K562 (cell line): ENCODE measurements at regions not wholly inside any gene's neighbourhood (a gene's known extent, or its start where the extent isn't known, plus 50 kb on each side); places are given as distances from the start of the nearest gene placed in this dataset.
"Not testable (repeated sequence)": the region's sequence is repeated elsewhere in the genome, so short reads cannot be mapped to it uniquely, and the experiment has no call there.

ENCODE experiments used
- ATAC-seq: fragments of 200-7000 bp; cut with Tn5 transposase; 3 replicates; pipeline ENCODE4 v1.9.1; 2020; ENCODE audit warnings: moderate library complexity
- BruUV-seq: library from RNA; stranded (reverse); fragments of 400-500 nt; replicated peaks from 2 replicates; lab custom pipeline; 2021; lab: Mats Ljungman, UMichigan
- CTCF ChIA-PET: fragments of 300-600 bp; formaldehyde crosslinking; extraction: SDS; loops from one replicate; lab custom pipeline; 2021; ENCODE audit warnings: low intra/inter-chr PET ratio; lab: Yijun Ruan, JAX
- POLR2A ChIA-PET: fragments of 300-600, 350-650 bp; sonication (Branson Sonifier 250); formaldehyde crosslinking; extraction: SDS; loops from one replicate; lab custom pipeline; 2021; ENCODE audit warnings: antibody characterized with exemption, inconsistent platforms; lab: Yijun Ruan, JAX
- DNase-seq, 4 experiments: peaks; one replicate each; pipeline versions ENCODE4 v3.0.0 to v3.0.0-alpha.2; 2011 to 2018; ENCODE audit warnings: low spot score in 3 of 4, mixed read lengths in 3 of 4; ENCODE audit errors: extremely low read depth in 1 of 4
- FAIRE-seq: peaks from 2 replicates; lab custom pipeline; 2011; peaks lifted over from hg19 to GRCh38; lab: Jason Lieb, UNC
- H2AFZ ChIP-seq: 2 replicates; pipeline ENCODE4 v1.6.0; 2011; ENCODE audit warnings: low read depth, low read length, control low read depth, inconsistent platforms
- H3K27ac ChIP-seq: fragments of 200-600 bp; 3 replicates; pipeline ENCODE4 v1.8.0; 2011; ENCODE audit warnings: low read depth, mild to moderate bottlenecking, control low read depth, inconsistent platforms, low read length, moderate library complexity, mixed read lengths; ENCODE audit errors: extremely low read depth
- H3K27me3 ChIP-seq, 2 experiments: fragments of 300-600 bp in 1 of 2; 2 replicates in 1 of 2; 3 replicates in 1 of 2; pipeline versions ENCODE4 v1.6.0 to v1.8.0; 2011; ENCODE audit warnings: inconsistent platforms in 2 of 2, low read length in 2 of 2, mild to moderate bottlenecking in 1 of 2, mixed read lengths in 1 of 2, moderate library complexity in 1 of 2; ENCODE audit not compliant: control insufficient read depth in 2 of 2, insufficient read depth in 2 of 2
- H3K36me3 ChIP-seq: fragments of 300-600 bp; 3 replicates; pipeline ENCODE4 v1.8.0; 2011; ENCODE audit warnings: mild to moderate bottlenecking, low read length, inconsistent platforms; ENCODE audit not compliant: control insufficient read depth, insufficient read depth
- H3K4me1 ChIP-seq, 2 experiments: fragments of 200-600 bp in 1 of 2; replicated peaks in 1 of 2; 2 replicates in 1 of 2; 3 replicates in 1 of 2; pipeline versions ENCODE4 v1.5.1 to v1.8.0; 2011; ENCODE audit warnings: inconsistent platforms in 2 of 2, low read length in 2 of 2, mild to moderate bottlenecking in 1 of 2, mixed read lengths in 1 of 2, moderate library complexity in 1 of 2; ENCODE audit not compliant: control insufficient read depth in 2 of 2, insufficient read depth in 2 of 2
- H3K4me2 ChIP-seq: 2 replicates; pipeline ENCODE4 v1.6.1; 2011; ENCODE audit warnings: low read length, control low read depth, inconsistent platforms, mixed read lengths; ENCODE audit not compliant: insufficient read depth
- H3K4me3 ChIP-seq: fragments of 200-600 bp; sonication (generic), shearing (Covaris generic); 2 replicates; pipeline ENCODE4 v1.5.1; 2016; ENCODE audit warnings: control low read depth, inconsistent platforms
- H3K79me2 ChIP-seq: fragments of 200-600 bp; 3 replicates; pipeline ENCODE4 v1.8.0; 2011; ENCODE audit warnings: low read length, inconsistent platforms; ENCODE audit not compliant: control insufficient read depth, insufficient read depth
- H3K9ac ChIP-seq, 2 experiments: 2 replicates each; pipeline versions ENCODE4 v1.6.0 to v1.6.1; 2011; ENCODE audit warnings: low read depth in 2 of 2, low read length in 2 of 2, control low read depth in 1 of 2, inconsistent platforms in 1 of 2, mild to moderate bottlenecking in 1 of 2, mixed read lengths in 1 of 2; ENCODE audit not compliant: insufficient read depth in 1 of 2
- H3K9me1 ChIP-seq: one replicate; pipeline ENCODE4 v1.6.0; 2011; ENCODE audit warnings: inconsistent platforms, mild to moderate bottlenecking, low read length, moderate library complexity; ENCODE audit not compliant: control insufficient read depth, insufficient read depth
- H3K9me3 ChIP-seq: replicated peaks from 2 replicates; pipeline ENCODE4 v1.5.1; 2011; ENCODE audit warnings: low read depth, low read length, inconsistent platforms; ENCODE audit not compliant: control insufficient read depth, insufficient read depth
- H4K20me1 ChIP-seq: replicated peaks from 2 replicates; pipeline ENCODE4 v1.6.1; 2011; ENCODE audit warnings: low read length, inconsistent platforms, mixed read lengths; ENCODE audit not compliant: control insufficient read depth, insufficient read depth
- CTCF ChIP-seq, 3 experiments: IDR thresholded peaks in 2 of 3; conservative IDR thresholded peaks in 1 of 3; 2 replicates each; pipeline ENCODE4 v1.5.1; 2011 to 2012; ENCODE audit warnings: low read length in 3 of 3, mild to moderate bottlenecking in 3 of 3, control low read depth in 2 of 3, improper control_type of control experiment in 1 of 3, inconsistent platforms in 1 of 3, low read depth in 1 of 3, mixed read lengths in 1 of 3, moderate library complexity in 1 of 3; ENCODE audit not compliant: insufficient read depth in 2 of 3
- WGBS: fragments of 100-300 bp; shearing (Covaris generic); methylation state at CpG from one replicate; pipeline ENCODE4 v1.1.6; 2016; ENCODE audit warnings: low coverage, mixed read lengths; ENCODE audit not compliant: insufficient coverage; ENCODE audit errors: missing lambda C conversion rate; 5-methylcytosine and 5-hydroxymethylcytosine counted together
- in situ Hi-C: fragments of 300-500 bp; cut with MboI; formaldehyde crosslinking; loops from 4 replicates; pipeline ENCODE4 v1.15.0; 2018; ENCODE audit warnings: inconsistent platforms, mixed read lengths
- intact Hi-C: fragments of 100-400 bp; cut with micrococcal nuclease; formaldehyde crosslinking; loops from 2 replicates; pipeline ENCODE4 v1.14.2; 2022

- H3K4me2 ChIP-seq, H3K27me3 ChIP-seq: not testable (repeated sequence)
Measured at GRCh38 chr2:89243114-89243700, 551.7 kb downstream of the RPIA start.

GRCh38 chr2:89244407-89244806, 552.9 kb downstream of the RPIA start:
- in situ Hi-C loops, result loop anchor here (10.0 kb wide), 1 partner anchor 690 kb away; no protein-coding TSS in a partner anchor
- H3K79me2 ChIP-seq, H3K4me1 ChIP-seq, H3K36me3 ChIP-seq, POLR2A ChIA-PET, BruUV-seq, H3K4me3 ChIP-seq, intact Hi-C loops, H3K9me3 ChIP-seq, H3K27ac ChIP-seq, H3K9ac ChIP-seq, H3K4me2 ChIP-seq, H2AFZ ChIP-seq, ATAC-seq, H4K20me1 ChIP-seq, H3K27me3 ChIP-seq, H3K9me1 ChIP-seq, CTCF ChIA-PET, FAIRE-seq, DNase-seq: not testable (repeated sequence)

More at GRCh38 chr2:89243114-89243700, 551.7 kb downstream of the RPIA start:
- DNase-seq, H3K4me1 ChIP-seq, POLR2A ChIA-PET, H3K9me1 ChIP-seq, H3K27ac ChIP-seq, H3K36me3 ChIP-seq, H3K4me3 ChIP-seq, BruUV-seq, H3K79me2 ChIP-seq, intact Hi-C loops, H3K9me3 ChIP-seq, H2AFZ ChIP-seq, CTCF ChIA-PET, H4K20me1 ChIP-seq, H3K9ac ChIP-seq: not testable (repeated sequence)
- TF ChIP-seq CTCF (IDR thresholded peaks at IDR 0.05 in 2 of 3, conservative IDR thresholded peaks at IDR 0.05 in 1 of 3; ENCODE audit: insufficient read depth in 2 of 3, low read depth in 1 of 3, low read length in 3 of 3), result peak in 2 of 3 experiments; percentile 33 to 45; a peak in 3 of 6 replicates
- in situ Hi-C loops, result loop anchor here (10.0 kb wide), 1 partner anchor 692 kb away; no protein-coding TSS in a partner anchor
- FAIRE-seq (peak; percentile 92), ATAC-seq (peak; percentile 95)
- WGBS, result 0% methylated on average over 1 of the region's 4 CpGs

- H3K9me3 ChIP-seq, CTCF ChIA-PET, H3K9me1 ChIP-seq, H2AFZ ChIP-seq, intact Hi-C loops, ATAC-seq, FAIRE-seq, POLR2A ChIA-PET, DNase-seq, BruUV-seq, H3K4me3 ChIP-seq, H3K36me3 ChIP-seq, H3K27ac ChIP-seq, H3K4me1 ChIP-seq, H4K20me1 ChIP-seq, H3K27me3 ChIP-seq, H3K79me2 ChIP-seq, H3K9ac ChIP-seq, H3K4me2 ChIP-seq: not testable (repeated sequence)
- in situ Hi-C loops, result loop anchor here (10.0 kb wide), 1 partner anchor 689 kb away; no protein-coding TSS in a partner anchor
- 0% methylated on average over 1 of the region's 1 CpG for WGBS
Measured at GRCh38 chr2:89245478-89245877, 554.0 kb downstream of the RPIA start.
